ENCODE measurements at regions not wholly inside any gene's neighbourhood (a gene's known extent, or its start where the extent isn't known, plus 50 kb on each side); places are given as distances from the start of the nearest gene placed in this dataset.

GRCh38 chr14:30419037-30419436 lies 139.9 kb upstream of the G2E3 start:
- H3K4me3 Mint-ChIP-seq, result no peak overlapping the region
- no peaks in the 10 kb centered on the region for H3K36me3 Mint-ChIP-seq (ENCODE audit: low read depth)
- no peaks in the 10 kb centered on the region; the same call in 1 of the 2 replicates for H3K27me3 Mint-ChIP-seq (ENCODE audit: insufficient read depth)
- H3K4me1 Mint-ChIP-seq (ENCODE audit: low read depth), result no peaks in the 10 kb centered on the region
- no peak for DNase-seq
- no peaks in the 10 kb centered on the region for H3K9me3 Mint-ChIP-seq
- H3K27ac Mint-ChIP-seq, result no peak overlapping the region
- TF ChIP-seq CTCF (IDR thresholded peaks at IDR 0.05), result no peak

- no peak for DNase-seq
- H3K4me3 Mint-ChIP-seq, result no peak overlapping the region
- no peak for TF ChIP-seq CTCF (IDR thresholded peaks at IDR 0.05)
- H3K27ac Mint-ChIP-seq, result no peak overlapping the region
- no peaks in the 10 kb centered on the region for H3K4me1 Mint-ChIP-seq (ENCODE audit: low read depth)
- no peaks in the 10 kb centered on the region for H3K9me3 Mint-ChIP-seq
- no peaks in the 10 kb centered on the region for H3K36me3 Mint-ChIP-seq (ENCODE audit: low read depth)
- H3K27me3 Mint-ChIP-seq (ENCODE audit: insufficient read depth), result peaks cover 3% of the 10 kb centered on the region; the same call in 1 of the 2 replicates
These were observed 138.4 kb upstream of the G2E3 start for GRCh38 chr14:30420515-30420914.

- no peak for DNase-seq
- no peaks in the 10 kb centered on the region for H3K9me3 Mint-ChIP-seq
- no peak for TF ChIP-seq CTCF (IDR thresholded peaks at IDR 0.05)
These were observed 132.5 kb upstream of the G2E3 start for GRCh38 chr14:30426463-30426862.

GRCh38 chr14:30427401-30427800 lies 131.6 kb upstream of the G2E3 start:
- no peak for DNase-seq
- H3K9me3 Mint-ChIP-seq, result no peaks in the 10 kb centered on the region
- no peak overlapping the region for H3K4me3 Mint-ChIP-seq
- peaks cover 5% of the 10 kb centered on the region; the same call in 1 of the 2 replicates for H3K27me3 Mint-ChIP-seq (ENCODE audit: insufficient read depth)
- H3K27ac Mint-ChIP-seq, result no peak overlapping the region
- no peak for TF ChIP-seq CTCF (IDR thresholded peaks at IDR 0.05)
- H3K36me3 Mint-ChIP-seq (ENCODE audit: low read depth), result no peaks in the 10 kb centered on the region
- no peaks in the 10 kb centered on the region for H3K4me1 Mint-ChIP-seq (ENCODE audit: low read depth)

More at GRCh38 chr14:30426463-30426862, 132.5 kb upstream of the G2E3 start:
- H3K4me3 Mint-ChIP-seq, result no peak overlapping the region
- no peaks in the 10 kb centered on the region for H3K4me1 Mint-ChIP-seq (ENCODE audit: low read depth)
- peaks cover 5% of the 10 kb centered on the region; the same call in 1 of the 2 replicates for H3K27me3 Mint-ChIP-seq (ENCODE audit: insufficient read depth)
- H3K36me3 Mint-ChIP-seq (ENCODE audit: low read depth), result no peaks in the 10 kb centered on the region
- H3K27ac Mint-ChIP-seq, result no peak overlapping the region

- no peaks in the 10 kb centered on the region for H3K9me3 Mint-ChIP-seq
- no peaks in the 10 kb centered on the region for H3K36me3 Mint-ChIP-seq (ENCODE audit: low read depth)
- H3K27ac Mint-ChIP-seq, result no peak overlapping the region
- no peak overlapping the region for H3K4me3 Mint-ChIP-seq
- peaks cover 5% of the 10 kb centered on the region; the same call in 1 of the 2 replicates for H3K27me3 Mint-ChIP-seq (ENCODE audit: insufficient read depth)
- no peaks in the 10 kb centered on the region for H3K4me1 Mint-ChIP-seq (ENCODE audit: low read depth)
- no peak for DNase-seq
- TF ChIP-seq CTCF (IDR thresholded peaks at IDR 0.05), result no peak
These were observed 131.1 kb upstream of the G2E3 start for GRCh38 chr14:30427846-30428245.

- Mint-ChIP-seq H3K27me3 (ENCODE audit: insufficient read depth) (peaks cover 2% of the 10 kb centered on the region; the same call in 1 of the 2 replicates), H3K36me3 (ENCODE audit: low read depth) (no peaks in the 10 kb centered on the region), H3K4me1 (ENCODE audit: low read depth) (no peaks in the 10 kb centered on the region), H3K9me3 (no peaks in the 10 kb centered on the region), H3K27ac (no peak overlapping the region), H3K4me3 (no peak overlapping the region)
- DNase-seq, result no peak
- TF ChIP-seq CTCF (IDR thresholded peaks at IDR 0.05), result no peak
These were observed 127.4 kb upstream of the G2E3 start for GRCh38 chr14:30431552-30431951.

All from HFFc6 (cell line).